H9 (cell line): ENCODE measurements at regions not wholly inside any gene's neighbourhood (a gene's known extent, or its start where the extent isn't known, plus 50 kb on each side); places are given as distances from the start of the nearest gene placed in this dataset.

ENCODE experiments used
- DNase-seq: peaks from one replicate; pipeline ENCODE4 v3.0.0-alpha.2; 2017
- H2AFZ ChIP-seq: one replicate; pipeline ENCODE4 v1.6.1; 2013; ENCODE audit warnings: mild to moderate bottlenecking, low read length, control low read depth, moderate library complexity
- H2AK5ac ChIP-seq: 2 replicates; pipeline ENCODE4 v1.6.1; 2013; ENCODE audit warnings: low read length, control low read depth, mixed read lengths; ENCODE audit not compliant: insufficient read length
- H2BK120ac ChIP-seq: one replicate; pipeline ENCODE4 v1.6.1; 2013; ENCODE audit warnings: low read depth, mild to moderate bottlenecking, low read length, control low read depth, inconsistent platforms; ENCODE audit not compliant: poor library complexity, severe bottlenecking
- H2BK12ac ChIP-seq: 2 replicates; pipeline ENCODE4 v1.6.1; 2013; ENCODE audit warnings: low read length, control low read depth, mixed read lengths, low read depth; ENCODE audit not compliant: insufficient read length
- H2BK15ac ChIP-seq: 2 replicates; pipeline ENCODE4 v1.6.1; 2013; ENCODE audit warnings: low read depth, low read length, control low read depth
- H2BK20ac ChIP-seq: one replicate; pipeline ENCODE4 v1.6.1; 2013; ENCODE audit warnings: low read depth, mild to moderate bottlenecking, low read length, control low read depth, inconsistent platforms; ENCODE audit not compliant: poor library complexity, severe bottlenecking
- H2BK5ac ChIP-seq: 2 replicates; pipeline ENCODE4 v1.6.1; 2013; ENCODE audit warnings: low read length, control low read depth, mixed read lengths; ENCODE audit not compliant: insufficient read length
- H3K14ac ChIP-seq: 2 replicates; pipeline ENCODE4 v1.6.1; 2013; ENCODE audit warnings: low read length, control low read depth; ENCODE audit not compliant: insufficient read depth
- H3K18ac ChIP-seq: 2 replicates; pipeline ENCODE4 v1.6.1; 2013; ENCODE audit warnings: low read depth, mild to moderate bottlenecking, mixed read lengths, low read length, control low read depth; ENCODE audit not compliant: insufficient read length
- H3K23ac ChIP-seq: 2 replicates; pipeline ENCODE4 v1.6.1; 2013; ENCODE audit warnings: low read length, control low read depth, mixed read lengths, low read depth; ENCODE audit not compliant: insufficient read length
- H3K23me2 ChIP-seq: 2 replicates; pipeline ENCODE4 v1.6.1; 2013; ENCODE audit warnings: low read depth, mild to moderate bottlenecking, mixed read lengths, low read length, control low read depth; ENCODE audit not compliant: insufficient read length, poor library complexity, severe bottlenecking
- H3K27ac ChIP-seq: 2 replicates; pipeline ENCODE4 v1.5.1; 2013; ENCODE audit warnings: low read length, control low read depth, mixed read lengths, low read depth; ENCODE audit not compliant: insufficient read length
- H3K27me3 ChIP-seq: 2 replicates; pipeline ENCODE4 v1.6.1; 2013; ENCODE audit warnings: low read length, control low read depth, inconsistent platforms; ENCODE audit not compliant: insufficient read depth
- H3K4ac ChIP-seq: 2 replicates; pipeline ENCODE4 v1.6.1; 2013; ENCODE audit warnings: low read depth, mild to moderate bottlenecking, control low read depth, inconsistent platforms, low read length, moderate library complexity
- H3K4me1 ChIP-seq: 2 replicates; pipeline ENCODE4 v1.6.1; 2013; ENCODE audit warnings: low read length, control low read depth, inconsistent platforms; ENCODE audit not compliant: insufficient read depth
- H3K4me2 ChIP-seq: 2 replicates; pipeline ENCODE4 v1.6.1; 2013; ENCODE audit warnings: low read length, control low read depth, mixed read lengths; ENCODE audit not compliant: insufficient read length, insufficient read depth
- H3K56ac ChIP-seq: 2 replicates; pipeline ENCODE4 v1.6.1; 2013; ENCODE audit warnings: low read depth, mild to moderate bottlenecking, mixed read lengths, low read length, control low read depth; ENCODE audit not compliant: insufficient read length
- H3K79me1 ChIP-seq: 2 replicates; pipeline ENCODE4 v1.6.1; 2013; ENCODE audit warnings: low read depth, mild to moderate bottlenecking, moderate library complexity, low read length, control low read depth, inconsistent platforms; ENCODE audit not compliant: insufficient read depth, poor library complexity, severe bottlenecking
- H3K79me2 ChIP-seq: 2 replicates; pipeline ENCODE4 v1.6.1; 2013; ENCODE audit warnings: low read length, control low read depth, inconsistent platforms; ENCODE audit not compliant: insufficient read depth
- H3K9ac ChIP-seq: 2 replicates; pipeline ENCODE4 v1.6.1; 2013; ENCODE audit warnings: low read length, control low read depth, mixed read lengths; ENCODE audit not compliant: insufficient read length; ENCODE audit errors: extremely low read depth
- H3K9me3 ChIP-seq: one replicate; pipeline ENCODE4 v1.6.1; 2013; ENCODE audit warnings: low read depth, low read length, inconsistent platforms; ENCODE audit not compliant: control insufficient read depth
- H3T11ph ChIP-seq: one replicate; pipeline ENCODE4 v1.6.1; 2013; ENCODE audit warnings: mild to moderate bottlenecking, low read length, control low read depth, inconsistent platforms
- H4K20me1 ChIP-seq: one replicate; pipeline ENCODE4 v1.6.1; 2013; ENCODE audit not compliant: control insufficient read depth, insufficient read length, insufficient read depth
- H4K5ac ChIP-seq: 2 replicates; pipeline ENCODE4 v1.6.1; 2013; ENCODE audit warnings: low read depth, mild to moderate bottlenecking, mixed read lengths, low read length, control low read depth; ENCODE audit not compliant: insufficient read length
- H4K8ac ChIP-seq: replicated peaks from 2 replicates; pipeline ENCODE4 v1.6.1; 2013; ENCODE audit warnings: low read length, control low read depth, mixed read lengths, low read depth; ENCODE audit not compliant: insufficient read length
- H4K91ac ChIP-seq: 2 replicates; pipeline ENCODE4 v1.6.1; 2013; ENCODE audit warnings: low read depth, mild to moderate bottlenecking, moderate library complexity, mixed read lengths, low read length, control low read depth; ENCODE audit not compliant: insufficient read length
- H3K27ac Mint-ChIP-seq, 3 experiments: 2 replicates in 2 of 3; 3 replicates in 1 of 3; pipeline ENCODE4 v1.8.0; 2020 to 2021; ENCODE audit warnings: mixed read lengths in 3 of 3, mild to moderate bottlenecking in 1 of 3, moderate library complexity in 1 of 3
- H3K27me3 Mint-ChIP-seq: 2 replicates; pipeline ENCODE4 v1.8.0; 2021; ENCODE audit warnings: low read depth, mild to moderate bottlenecking, moderate library complexity, mixed read lengths
- H3K36me3 Mint-ChIP-seq, 3 experiments: 2 replicates in 2 of 3; 3 replicates in 1 of 3; pipeline ENCODE4 v1.8.0; 2020 to 2021; ENCODE audit warnings: low read depth in 3 of 3, mixed read lengths in 3 of 3; ENCODE audit not compliant: insufficient read depth in 1 of 3
- H3K4me1 Mint-ChIP-seq, 2 experiments: 2 replicates each; pipeline ENCODE4 v1.8.0; 2020; ENCODE audit warnings: mixed read lengths in 2 of 2
- H3K4me3 Mint-ChIP-seq, 2 experiments: 2 replicates in 1 of 2; 3 replicates in 1 of 2; pipeline ENCODE4 v1.8.0; 2020 to 2021; ENCODE audit warnings: mild to moderate bottlenecking in 2 of 2, mixed read lengths in 2 of 2, moderate library complexity in 1 of 2
- H3K9me3 Mint-ChIP-seq, 2 experiments: 2 replicates in 1 of 2; 3 replicates in 1 of 2; pipeline ENCODE4 v1.8.0; 2020; ENCODE audit warnings: mild to moderate bottlenecking in 2 of 2, mixed read lengths in 2 of 2, moderate library complexity in 1 of 2
- WGBS: extraction: QIAGEN DNeasy Blood & Tissue Kit; methylation state at CpG from one replicate; pipeline ENCODE4 v1.1.7; 2013; ENCODE audit warnings: missing lambda C conversion rate, low lambda C conversion rate, mixed read lengths; ENCODE audit not compliant: insufficient read length; ENCODE audit errors: extremely low coverage; 5-methylcytosine and 5-hydroxymethylcytosine counted together
- TF ChIP-seq, protein P1 (sequence below): fragments of 200-600 bp; sonication (generic); conservative IDR thresholded peaks from 3 replicates; pipeline ENCODE4 v1.8.0; 2021; ENCODE audit warnings: antibody characterized with exemption, mild to moderate bottlenecking

DNA sequence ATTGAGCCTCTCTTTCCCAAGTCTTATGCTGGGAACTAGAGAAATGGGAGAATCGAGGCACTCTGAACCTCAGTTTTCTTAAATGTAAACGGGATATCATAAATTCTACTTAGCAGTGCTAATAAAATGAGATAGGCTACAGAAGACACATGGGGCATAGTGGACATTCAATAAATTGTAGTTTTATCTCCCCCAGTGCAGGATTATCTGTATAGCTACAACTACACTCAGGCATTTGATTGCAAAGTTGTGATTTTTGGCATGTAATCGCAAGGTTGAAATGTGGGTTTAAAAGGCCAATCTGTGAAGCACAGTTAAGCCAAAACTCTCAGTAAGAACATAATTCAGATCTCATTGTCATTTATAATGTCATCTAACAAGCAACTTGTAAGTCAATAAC lies 413.7 kb upstream of the LMCD1 start:
- Mint-ChIP-seq H3K4me1 (no peaks in the 10 kb centered on the region), H3K27ac (no peak overlapping the region), H3K9me3 (peaks cover 0 to 5% of the 10 kb centered on the region in 2 experiments; a peak in 3 of 5 replicates), H3K4me3 (no peak overlapping the region), H3K27me3 (no peaks in the 10 kb centered on the region), H3K36me3 (peaks cover 0 to 5% (median 0%) of the 10 kb centered on the region in 3 experiments; a peak in 1 of 7 replicates)
- Histone ChIP-seq H3K9ac (no peak overlapping the region), H3K27me3 (no peaks in the 10 kb centered on the region), H3K23me2 (no peaks in the 10 kb centered on the region), H3K4ac (no peak overlapping the region), H3K79me1 (no peaks in the 10 kb centered on the region), H3T11ph (no peak overlapping the region), H2BK120ac (no peak overlapping the region), H3K4me2 (no peak overlapping the region), H3K9me3 (no peaks in the 10 kb centered on the region), H4K20me1 (no peaks in the 10 kb centered on the region), H3K14ac (no peak overlapping the region), H3K23ac (no peak overlapping the region), H4K91ac (no peak overlapping the region), H3K18ac (no peak overlapping the region), H2AFZ (no peak overlapping the region), H2BK12ac (no peak overlapping the region), H3K79me2 (no peaks in the 10 kb centered on the region), H4K5ac (no peak overlapping the region), H3K56ac (no peak overlapping the region), H3K4me1 (no peaks in the 10 kb centered on the region), H2BK15ac (no peak overlapping the region), H2BK5ac (no peak overlapping the region), H3K27ac (no peak overlapping the region), H2BK20ac (no peak overlapping the region), H2AK5ac (no peak overlapping the region), H4K8ac (no peak overlapping the region)
- TF ChIP-seq, protein P1, sequence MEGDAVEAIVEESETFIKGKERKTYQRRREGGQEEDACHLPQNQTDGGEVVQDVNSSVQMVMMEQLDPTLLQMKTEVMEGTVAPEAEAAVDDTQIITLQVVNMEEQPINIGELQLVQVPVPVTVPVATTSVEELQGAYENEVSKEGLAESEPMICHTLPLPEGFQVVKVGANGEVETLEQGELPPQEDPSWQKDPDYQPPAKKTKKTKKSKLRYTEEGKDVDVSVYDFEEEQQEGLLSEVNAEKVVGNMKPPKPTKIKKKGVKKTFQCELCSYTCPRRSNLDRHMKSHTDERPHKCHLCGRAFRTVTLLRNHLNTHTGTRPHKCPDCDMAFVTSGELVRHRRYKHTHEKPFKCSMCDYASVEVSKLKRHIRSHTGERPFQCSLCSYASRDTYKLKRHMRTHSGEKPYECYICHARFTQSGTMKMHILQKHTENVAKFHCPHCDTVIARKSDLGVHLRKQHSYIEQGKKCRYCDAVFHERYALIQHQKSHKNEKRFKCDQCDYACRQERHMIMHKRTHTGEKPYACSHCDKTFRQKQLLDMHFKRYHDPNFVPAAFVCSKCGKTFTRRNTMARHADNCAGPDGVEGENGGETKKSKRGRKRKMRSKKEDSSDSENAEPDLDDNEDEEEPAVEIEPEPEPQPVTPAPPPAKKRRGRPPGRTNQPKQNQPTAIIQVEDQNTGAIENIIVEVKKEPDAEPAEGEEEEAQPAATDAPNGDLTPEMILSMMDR, result no peak
- no CpG with 5 or more reads among the region's 3 CpGs for WGBS
- no peak for DNase-seq
